Hepatocyte (in vitro differentiated cells): ENCODE measurements at regions not wholly inside any gene's neighbourhood (a gene's known extent, or its start where the extent isn't known, plus 50 kb on each side); places are given as distances from the start of the nearest gene placed in this dataset.

Experiments used
- DNase-seq: peaks from one replicate; pipeline ENCODE4 v3.0.0-alpha.2; 2016; ENCODE audit warnings: low spot score
- H2AFZ ChIP-seq: fragments of 200-600 bp; sonication (generic); 2 replicates; pipeline ENCODE4 v1.6.0; 2016; ENCODE audit warnings: antibody characterized with exemption, mild to moderate bottlenecking
- H3K27ac ChIP-seq: fragments of 200-600 bp; sonication (generic); 2 replicates; pipeline ENCODE4 v1.5.1; 2016; ENCODE audit warnings: mild to moderate bottlenecking
- H3K27me3 ChIP-seq: fragments of 200-600 bp; sonication (generic); 2 replicates; pipeline ENCODE4 v1.6.1; 2016
- H3K36me3 ChIP-seq: fragments of 200-600 bp; sonication (generic); replicated peaks from 2 replicates; pipeline ENCODE4 v1.5.1; 2016; ENCODE audit warnings: low read depth; ENCODE audit not compliant: insufficient read depth
- H3K4me1 ChIP-seq: fragments of 200-600 bp; sonication (generic); 2 replicates; pipeline ENCODE4 v1.5.1; 2016; ENCODE audit warnings: mild to moderate bottlenecking, moderate library complexity; ENCODE audit not compliant: insufficient read depth
- H3K4me2 ChIP-seq: fragments of 200-600 bp; sonication (generic); 2 replicates; pipeline ENCODE4 v1.6.0; 2016
- H3K4me3 ChIP-seq: fragments of 200-600 bp; sonication (generic); 2 replicates; pipeline ENCODE4 v1.5.1; 2016; ENCODE audit warnings: mild to moderate bottlenecking
- H3K79me2 ChIP-seq: fragments of 200-600 bp; sonication (generic); 2 replicates; pipeline ENCODE4 v1.6.0; 2017; ENCODE audit warnings: mild to moderate bottlenecking
- H3K9me2 ChIP-seq: fragments of 200-600 bp; sonication (generic); replicated peaks from 2 replicates; pipeline ENCODE4 v1.6.0; 2017; ENCODE audit warnings: mild to moderate bottlenecking; ENCODE audit not compliant: insufficient read depth
- H3K9me3 ChIP-seq: fragments of 200-600 bp; sonication (generic); 2 replicates; pipeline ENCODE4 v1.5.1; 2016; ENCODE audit warnings: low read depth, mild to moderate bottlenecking
- H4K20me1 ChIP-seq: fragments of 200-600 bp; sonication (generic); 2 replicates; pipeline ENCODE4 v1.6.0; 2016; ENCODE audit warnings: mild to moderate bottlenecking; ENCODE audit not compliant: insufficient read depth, poor library complexity, severe bottlenecking
- CTCF ChIP-seq: fragments of 200-600 bp; sonication (generic); IDR thresholded peaks from 2 replicates; pipeline ENCODE4 v1.5.1; 2016; ENCODE audit warnings: antibody characterized with exemption, mild to moderate bottlenecking; ENCODE audit not compliant: poor library complexity
- EZH2 ChIP-seq: fragments of 200-600 bp; sonication (generic); IDR thresholded peaks from 2 replicates; pipeline ENCODE4 v1.6.1; 2016; ENCODE audit warnings: antibody characterized with exemption, mild to moderate bottlenecking, borderline replicate concordance
- EZH2phosphoT487 ChIP-seq: fragments of 200-600 bp; sonication (generic); IDR thresholded peaks from one replicate; pipeline ENCODE4 v1.6.1; 2018; ENCODE audit warnings: antibody characterized with exemption, mild to moderate bottlenecking, low read depth, moderate library complexity; ENCODE audit not compliant: unreplicated experiment, severe bottlenecking
- WGBS: methylation state at CpG from one replicate; pipeline ENCODE4 v1.1.6; 2016; ENCODE audit warnings: low lambda C conversion rate; ENCODE audit errors: missing lambda C conversion rate; 5-methylcytosine and 5-hydroxymethylcytosine counted together

- no peaks in the 10 kb centered on the region for H3K79me2 ChIP-seq
- no peak overlapping the region for H3K27ac ChIP-seq
- peaks cover 6% of the 10 kb centered on the region for H3K4me1 ChIP-seq
- no peaks in the 10 kb centered on the region for H3K27me3 ChIP-seq
- no peak for TF ChIP-seq EZH2phosphoT487
- H3K4me3 ChIP-seq = no peak overlapping the region
- no peaks in the 10 kb centered on the region for H3K9me2 ChIP-seq
- no peak overlapping the region for H3K4me2 ChIP-seq
- no peaks in the 10 kb centered on the region for H3K36me3 ChIP-seq
- H3K9me3 ChIP-seq = no peaks in the 10 kb centered on the region
- DNase-seq = no peak
- no peak overlapping the region for H2AFZ ChIP-seq
- no peaks in the 10 kb centered on the region for H4K20me1 ChIP-seq
Observed at GRCh38 chr22:22113701-22114100, 130.9 kb upstream of the VPREB1 start.

GRCh38 chr22:22112533-22113294 lies 130.1 kb upstream of the TOP3B start:
- Histone ChIP-seq H2AFZ (no peak overlapping the region), H3K4me3 (no peak overlapping the region), H3K27ac (no peak overlapping the region), H3K79me2 (no peaks in the 10 kb centered on the region), H3K4me1 (peaks cover 6% of the 10 kb centered on the region), H3K36me3 (no peaks in the 10 kb centered on the region), H3K9me2 (no peaks in the 10 kb centered on the region), H3K9me3 (no peaks in the 10 kb centered on the region), H4K20me1 (no peaks in the 10 kb centered on the region), H3K4me2 (no peak overlapping the region), H3K27me3 (no peaks in the 10 kb centered on the region)
- no peak for DNase-seq
- no peak for TF ChIP-seq CTCF
- TF ChIP-seq EZH2 = no peak
- no peak for TF ChIP-seq EZH2phosphoT487
- 85% methylated on average over 4 of the region's 4 CpGs for WGBS

DNA sequence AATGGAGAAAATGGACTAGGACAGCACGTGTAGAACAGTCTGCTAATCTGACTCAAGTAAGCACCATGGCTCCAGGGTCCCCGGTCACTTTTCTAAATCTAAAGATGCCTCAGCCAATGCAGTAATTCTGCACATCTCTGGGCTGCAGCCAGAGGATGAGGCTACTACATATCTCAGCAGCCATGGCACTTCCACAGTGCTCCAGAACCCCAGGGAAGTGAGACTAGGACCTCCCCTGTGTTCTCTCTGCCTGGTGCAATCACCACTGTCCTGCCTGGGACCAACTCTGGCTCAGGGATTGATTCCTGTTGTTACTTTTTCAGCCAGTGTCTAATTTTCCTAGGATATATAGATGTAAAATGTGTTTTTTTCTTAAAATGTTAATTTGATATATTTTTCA lies 129.4 kb upstream of the TOP3B start:
- no peaks in the 10 kb centered on the region for H3K79me2 ChIP-seq
- no peak overlapping the region for H2AFZ ChIP-seq
- no peaks in the 10 kb centered on the region for H3K27me3 ChIP-seq
- H3K9me2 ChIP-seq = no peaks in the 10 kb centered on the region
- TF ChIP-seq CTCF (no peak), EZH2 (no peak), EZH2phosphoT487 (no peak)
- H3K4me1 ChIP-seq = peaks cover 6% of the 10 kb centered on the region
- no peak overlapping the region for H3K4me3 ChIP-seq
- no peak for DNase-seq
- WGBS = 86% methylated on average over 2 of the region's 2 CpGs
- H3K4me2 ChIP-seq = no peak overlapping the region
- no peaks in the 10 kb centered on the region for H3K36me3 ChIP-seq
- H4K20me1 ChIP-seq = no peaks in the 10 kb centered on the region
- no peaks in the 10 kb centered on the region for H3K9me3 ChIP-seq
- no peak overlapping the region for H3K27ac ChIP-seq

DNA sequence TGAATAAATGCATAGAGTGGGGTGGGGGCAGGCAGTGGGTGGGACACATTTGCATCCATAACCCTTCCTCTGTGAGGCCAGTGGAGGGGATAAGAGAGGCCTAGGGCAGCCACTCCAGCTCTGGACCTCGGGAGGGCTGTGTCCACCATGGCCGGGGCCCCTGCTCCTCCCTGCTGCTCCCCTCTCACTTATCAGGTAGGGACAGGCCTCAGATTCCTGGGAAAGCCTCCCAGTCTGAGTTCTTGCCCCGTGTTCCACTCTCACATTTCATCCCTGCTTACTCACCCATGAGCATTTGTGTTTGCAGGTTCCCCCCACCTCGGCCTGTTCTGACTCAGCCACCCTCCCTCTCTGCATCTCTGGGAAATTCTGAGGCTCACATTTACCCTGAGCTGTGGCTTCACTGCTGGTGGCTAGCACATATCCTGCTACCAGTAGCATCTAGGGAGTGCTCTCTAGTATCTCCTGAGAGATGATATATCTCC lies 128.7 kb upstream of the TOP3B start:
- H3K4me1 ChIP-seq = peaks cover 6% of the 10 kb centered on the region
- H3K4me2 ChIP-seq = no peak overlapping the region
- H3K4me3 ChIP-seq = no peak overlapping the region
- H3K36me3 ChIP-seq = no peaks in the 10 kb centered on the region
- TF ChIP-seq EZH2 (no peak), CTCF (no peak), EZH2phosphoT487 (no peak)
- H3K9me2 ChIP-seq = no peaks in the 10 kb centered on the region
- H4K20me1 ChIP-seq = no peaks in the 10 kb centered on the region
- H3K79me2 ChIP-seq = no peaks in the 10 kb centered on the region
- 56% methylated on average over 3 of the region's 4 CpGs for WGBS
- peak; percentile 49 for DNase-seq
- H3K27ac ChIP-seq = no peak overlapping the region
- no peaks in the 10 kb centered on the region for H3K9me3 ChIP-seq
- no peak overlapping the region for H2AFZ ChIP-seq
- no peaks in the 10 kb centered on the region for H3K27me3 ChIP-seq
